ENCODE measurements at regions not wholly inside any gene's neighbourhood (a gene's known extent, or its start where the extent isn't known, plus 50 kb on each side); places are given as distances from the start of the nearest gene placed in this dataset.

GRCh38 chr5:96327722-96328121 lies 105.3 kb downstream of the PCSK1 start:
- TF ChIP-seq POLR2A (IDR thresholded peaks at IDR 0.05) (no peak), CTCF (IDR thresholded peaks at IDR 0.05) (no peak)
